ENCODE measurements at regions not wholly inside any gene's neighbourhood (a gene's known extent, or its start where the extent isn't known, plus 50 kb on each side); places are given as distances from the start of the nearest gene placed in this dataset.

GRCh38 chr5:68744206-68744605 lies 349.6 kb upstream of the SLC30A5 start:
- BruUV-seq (replicated peaks) = no TSS peak
- H3K9me3 ChIP-seq (ENCODE audit: control insufficient read depth, insufficient read depth, low read depth, low read length) = no peaks in the 10 kb centered on the region

GRCh38 chr5:68745448-68745847 lies 348.4 kb upstream of the SLC30A5 start:
- no TSS peak for BruUV-seq (replicated peaks)
- CTCF ChIA-PET = no interaction called here
- Histone ChIP-seq H3K27ac (ENCODE audit: low read length) (no peak overlapping the region), H3K4me1 (ENCODE audit: control insufficient read depth, insufficient read depth, low read length) (no peaks in the 10 kb centered on the region), H3K9me3 (ENCODE audit: control insufficient read depth, insufficient read depth, low read depth, low read length) (no peaks in the 10 kb centered on the region), H3K27me3 (ENCODE audit: control insufficient read depth, insufficient read depth, low read length) (no peaks in the 10 kb centered on the region; the same call in 1 of the 2 replicates), H3K36me3 (ENCODE audit: control insufficient read depth, insufficient read depth, low read length) (no peaks in the 10 kb centered on the region), H3K4me3 (ENCODE audit: low read depth in 2 of 2, low read length in 2 of 2) (no peak overlapping the region)
- intact Hi-C loops (cut with micrococcal nuclease; ENCODE audit: unreplicated experiment) = no loop called here
- TF ChIP-seq, protein P1, sequence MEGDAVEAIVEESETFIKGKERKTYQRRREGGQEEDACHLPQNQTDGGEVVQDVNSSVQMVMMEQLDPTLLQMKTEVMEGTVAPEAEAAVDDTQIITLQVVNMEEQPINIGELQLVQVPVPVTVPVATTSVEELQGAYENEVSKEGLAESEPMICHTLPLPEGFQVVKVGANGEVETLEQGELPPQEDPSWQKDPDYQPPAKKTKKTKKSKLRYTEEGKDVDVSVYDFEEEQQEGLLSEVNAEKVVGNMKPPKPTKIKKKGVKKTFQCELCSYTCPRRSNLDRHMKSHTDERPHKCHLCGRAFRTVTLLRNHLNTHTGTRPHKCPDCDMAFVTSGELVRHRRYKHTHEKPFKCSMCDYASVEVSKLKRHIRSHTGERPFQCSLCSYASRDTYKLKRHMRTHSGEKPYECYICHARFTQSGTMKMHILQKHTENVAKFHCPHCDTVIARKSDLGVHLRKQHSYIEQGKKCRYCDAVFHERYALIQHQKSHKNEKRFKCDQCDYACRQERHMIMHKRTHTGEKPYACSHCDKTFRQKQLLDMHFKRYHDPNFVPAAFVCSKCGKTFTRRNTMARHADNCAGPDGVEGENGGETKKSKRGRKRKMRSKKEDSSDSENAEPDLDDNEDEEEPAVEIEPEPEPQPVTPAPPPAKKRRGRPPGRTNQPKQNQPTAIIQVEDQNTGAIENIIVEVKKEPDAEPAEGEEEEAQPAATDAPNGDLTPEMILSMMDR (IDR thresholded peaks at IDR 0.05) = peak; percentile 12; the same call in 1 of the 2 replicates
- TF ChIP-seq POLR2AphosphoS5 (IDR thresholded peaks at IDR 0.05; ENCODE audit: low read depth, low read length) = no peak
- no peak for DNase-seq (ENCODE audit: low read depth, low spot score)
- no peak for ATAC-seq
- in situ Hi-C loops (cut with HindIII; ENCODE audit: low pct_unique_long_range_greater_than_20kb, low sequenced_read_pairs) = no loop called here
- POLR2A ChIA-PET = no interaction called here

More at GRCh38 chr5:68744206-68744605, 349.6 kb upstream of the SLC30A5 start:
- no peak overlapping the region for H3K4me3 ChIP-seq (ENCODE audit: low read depth in 2 of 2, low read length in 2 of 2)
- intact Hi-C loops (cut with micrococcal nuclease; ENCODE audit: unreplicated experiment) (no loop called here), in situ Hi-C loops (cut with HindIII; ENCODE audit: low pct_unique_long_range_greater_than_20kb, low sequenced_read_pairs) (no loop called here)
- CTCF ChIA-PET = no interaction called here
- no peaks in the 10 kb centered on the region for H3K4me1 ChIP-seq (ENCODE audit: control insufficient read depth, insufficient read depth, low read length)
- ATAC-seq (no peak), DNase-seq (ENCODE audit: low read depth, low spot score) (no peak)
- no peak overlapping the region for H3K27ac ChIP-seq (ENCODE audit: low read length)
- no peak for TF ChIP-seq TCF7L2 (IDR thresholded peaks at IDR 0.05; ENCODE audit: low read depth, low read length)
- TF ChIP-seq, protein P1 (IDR thresholded peaks at IDR 0.05) = no peak
- TF ChIP-seq POLR2AphosphoS5 (IDR thresholded peaks at IDR 0.05; ENCODE audit: low read depth, low read length) = no peak
- TF ChIP-seq SIN3A (IDR thresholded peaks at IDR 0.05; ENCODE audit: borderline replicate concordance, insufficient read depth, low read depth, low read length) = no peak
- TF ChIP-seq, protein P2, sequence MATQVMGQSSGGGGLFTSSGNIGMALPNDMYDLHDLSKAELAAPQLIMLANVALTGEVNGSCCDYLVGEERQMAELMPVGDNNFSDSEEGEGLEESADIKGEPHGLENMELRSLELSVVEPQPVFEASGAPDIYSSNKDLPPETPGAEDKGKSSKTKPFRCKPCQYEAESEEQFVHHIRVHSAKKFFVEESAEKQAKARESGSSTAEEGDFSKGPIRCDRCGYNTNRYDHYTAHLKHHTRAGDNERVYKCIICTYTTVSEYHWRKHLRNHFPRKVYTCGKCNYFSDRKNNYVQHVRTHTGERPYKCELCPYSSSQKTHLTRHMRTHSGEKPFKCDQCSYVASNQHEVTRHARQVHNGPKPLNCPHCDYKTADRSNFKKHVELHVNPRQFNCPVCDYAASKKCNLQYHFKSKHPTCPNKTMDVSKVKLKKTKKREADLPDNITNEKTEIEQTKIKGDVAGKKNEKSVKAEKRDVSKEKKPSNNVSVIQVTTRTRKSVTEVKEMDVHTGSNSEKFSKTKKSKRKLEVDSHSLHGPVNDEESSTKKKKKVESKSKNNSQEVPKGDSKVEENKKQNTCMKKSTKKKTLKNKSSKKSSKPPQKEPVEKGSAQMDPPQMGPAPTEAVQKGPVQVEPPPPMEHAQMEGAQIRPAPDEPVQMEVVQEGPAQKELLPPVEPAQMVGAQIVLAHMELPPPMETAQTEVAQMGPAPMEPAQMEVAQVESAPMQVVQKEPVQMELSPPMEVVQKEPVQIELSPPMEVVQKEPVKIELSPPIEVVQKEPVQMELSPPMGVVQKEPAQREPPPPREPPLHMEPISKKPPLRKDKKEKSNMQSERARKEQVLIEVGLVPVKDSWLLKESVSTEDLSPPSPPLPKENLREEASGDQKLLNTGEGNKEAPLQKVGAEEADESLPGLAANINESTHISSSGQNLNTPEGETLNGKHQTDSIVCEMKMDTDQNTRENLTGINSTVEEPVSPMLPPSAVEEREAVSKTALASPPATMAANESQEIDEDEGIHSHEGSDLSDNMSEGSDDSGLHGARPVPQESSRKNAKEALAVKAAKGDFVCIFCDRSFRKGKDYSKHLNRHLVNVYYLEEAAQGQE (IDR thresholded peaks at IDR 0.05; ENCODE audit: insufficient read depth in 1 of 2, low read depth in 2 of 2, low read length in 1 of 2) = no peak
- POLR2A ChIA-PET = no interaction called here
- H3K27me3 ChIP-seq (ENCODE audit: control insufficient read depth, insufficient read depth, low read length) = no peaks in the 10 kb centered on the region
- H3K36me3 ChIP-seq (ENCODE audit: control insufficient read depth, insufficient read depth, low read length) = no peaks in the 10 kb centered on the region
